HFF-Myc (cell line): ENCODE measurements at regions not wholly inside any gene's neighbourhood (a gene's known extent, or its start where the extent isn't known, plus 50 kb on each side); places are given as distances from the start of the nearest gene placed in this dataset.

Experiments used
- DNase-seq: peaks from one replicate; pipeline ENCODE4 v3.0.0-alpha.2; 2011; ENCODE audit warnings: low read depth; ENCODE audit errors: extremely low read depth
- H3K4me3 ChIP-seq: replicated peaks from 2 replicates; pipeline ENCODE4 v1.5.1; 2011; ENCODE audit warnings: low read depth, mild to moderate bottlenecking, control low read depth, low read length
- TF ChIP-seq, protein P1 (sequence below): IDR thresholded peaks from 2 replicates; pipeline ENCODE4 v1.5.1; 2012; ENCODE audit warnings: mild to moderate bottlenecking, low read depth, low read length, control low read depth; ENCODE audit errors: missing control alignments

DNA sequence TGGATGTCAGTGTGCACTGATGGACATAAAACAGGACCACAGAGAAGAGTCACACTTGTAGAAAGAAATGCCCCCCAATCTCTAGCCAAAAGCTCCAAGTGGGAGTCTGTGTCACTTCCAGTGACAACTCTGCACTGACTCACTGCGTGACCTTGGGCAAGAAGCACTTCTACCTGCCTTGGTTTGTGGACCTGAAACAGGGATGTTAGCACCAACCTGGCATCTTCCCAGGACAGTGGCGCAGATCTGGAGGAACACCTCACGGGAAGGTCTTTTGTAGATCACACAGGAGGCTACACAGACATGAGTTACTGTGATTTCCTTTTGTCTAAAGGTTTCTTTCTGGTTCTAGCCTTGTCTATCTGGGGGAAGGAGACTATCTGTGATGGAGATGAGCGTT lies 80.5 kb upstream of the DHRSX start:
- TF ChIP-seq, protein P1, sequence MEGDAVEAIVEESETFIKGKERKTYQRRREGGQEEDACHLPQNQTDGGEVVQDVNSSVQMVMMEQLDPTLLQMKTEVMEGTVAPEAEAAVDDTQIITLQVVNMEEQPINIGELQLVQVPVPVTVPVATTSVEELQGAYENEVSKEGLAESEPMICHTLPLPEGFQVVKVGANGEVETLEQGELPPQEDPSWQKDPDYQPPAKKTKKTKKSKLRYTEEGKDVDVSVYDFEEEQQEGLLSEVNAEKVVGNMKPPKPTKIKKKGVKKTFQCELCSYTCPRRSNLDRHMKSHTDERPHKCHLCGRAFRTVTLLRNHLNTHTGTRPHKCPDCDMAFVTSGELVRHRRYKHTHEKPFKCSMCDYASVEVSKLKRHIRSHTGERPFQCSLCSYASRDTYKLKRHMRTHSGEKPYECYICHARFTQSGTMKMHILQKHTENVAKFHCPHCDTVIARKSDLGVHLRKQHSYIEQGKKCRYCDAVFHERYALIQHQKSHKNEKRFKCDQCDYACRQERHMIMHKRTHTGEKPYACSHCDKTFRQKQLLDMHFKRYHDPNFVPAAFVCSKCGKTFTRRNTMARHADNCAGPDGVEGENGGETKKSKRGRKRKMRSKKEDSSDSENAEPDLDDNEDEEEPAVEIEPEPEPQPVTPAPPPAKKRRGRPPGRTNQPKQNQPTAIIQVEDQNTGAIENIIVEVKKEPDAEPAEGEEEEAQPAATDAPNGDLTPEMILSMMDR, result no peak
- no peak overlapping the region for H3K4me3 ChIP-seq
- no peak for DNase-seq

DNA sequence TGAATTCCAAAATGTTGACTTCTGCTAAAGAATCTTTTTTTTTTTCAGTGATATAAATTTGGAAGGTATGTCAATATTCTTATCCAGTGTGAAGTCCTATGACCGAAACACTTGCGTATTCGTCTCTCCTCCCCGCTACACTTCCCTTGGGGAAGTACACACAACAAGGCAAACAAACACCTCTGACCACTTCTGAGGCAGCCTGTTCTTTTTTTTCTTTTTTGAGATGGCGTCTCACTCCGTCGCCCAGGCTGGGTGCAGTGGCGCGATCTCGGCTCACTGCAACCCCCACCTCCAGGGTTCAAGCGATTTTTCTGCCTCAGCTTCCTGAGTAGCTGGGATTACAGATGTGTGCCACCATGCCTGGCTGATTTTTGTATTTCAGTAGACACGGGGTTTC lies 78.1 kb upstream of the DHRSX start:
- no peak overlapping the region for H3K4me3 ChIP-seq
- TF ChIP-seq, protein P1, result no peak
- no peak for DNase-seq

DNA sequence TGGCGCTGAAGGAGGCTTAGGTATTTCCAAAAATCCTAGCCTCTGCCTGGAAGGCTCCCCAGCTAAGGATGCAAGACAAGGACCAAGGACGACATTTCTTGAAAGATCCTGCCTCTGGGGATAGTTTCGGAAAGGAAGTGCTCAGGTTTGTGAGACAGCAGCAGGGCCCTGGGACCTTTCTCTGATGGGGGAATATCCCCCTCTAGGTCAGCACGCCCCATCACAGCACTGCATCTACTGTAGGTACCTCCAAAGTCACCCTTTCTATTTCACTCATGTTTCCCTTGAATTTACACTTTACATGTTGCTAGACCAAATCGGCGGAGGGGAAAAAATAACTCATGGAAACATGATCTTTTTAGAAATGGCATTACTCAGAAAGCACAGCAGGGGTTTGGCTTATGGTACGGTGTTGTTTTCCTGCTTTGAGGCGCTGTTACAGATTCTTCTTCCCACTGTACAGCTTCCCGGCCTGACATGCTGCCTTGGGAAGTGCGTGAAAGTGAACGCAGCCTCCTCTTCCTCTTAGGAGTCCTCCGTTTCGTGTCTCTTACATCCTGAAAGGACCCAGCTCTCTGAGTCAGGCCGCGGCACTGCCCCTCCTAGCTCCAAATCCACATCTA lies 77.2 kb upstream of the DHRSX start:
- H3K4me3 ChIP-seq, result no peak overlapping the region
- TF ChIP-seq, protein P1, result no peak
- DNase-seq, result no peak

DNA sequence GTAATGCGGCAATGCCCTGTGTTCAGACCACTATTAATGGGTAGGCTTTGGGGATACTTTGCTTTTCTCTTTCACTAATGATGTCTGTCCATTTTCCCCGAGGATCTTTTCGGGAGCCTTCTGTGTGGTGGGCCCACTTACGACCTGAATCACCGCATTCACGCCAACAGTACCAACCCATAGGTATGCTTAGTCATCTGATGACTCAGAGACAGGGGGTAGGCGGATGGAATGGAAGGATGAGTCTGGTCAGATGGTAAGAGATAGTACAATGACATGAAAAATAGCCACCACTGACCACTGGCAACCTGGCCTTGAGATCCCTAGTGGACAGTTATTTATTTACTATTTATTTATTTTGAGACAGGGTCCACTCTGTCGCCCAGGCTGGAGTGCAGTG lies 76.0 kb upstream of the DHRSX start:
- DNase-seq, result no peak
- no peak overlapping the region for H3K4me3 ChIP-seq
- TF ChIP-seq, protein P1, result no peak

DNA sequence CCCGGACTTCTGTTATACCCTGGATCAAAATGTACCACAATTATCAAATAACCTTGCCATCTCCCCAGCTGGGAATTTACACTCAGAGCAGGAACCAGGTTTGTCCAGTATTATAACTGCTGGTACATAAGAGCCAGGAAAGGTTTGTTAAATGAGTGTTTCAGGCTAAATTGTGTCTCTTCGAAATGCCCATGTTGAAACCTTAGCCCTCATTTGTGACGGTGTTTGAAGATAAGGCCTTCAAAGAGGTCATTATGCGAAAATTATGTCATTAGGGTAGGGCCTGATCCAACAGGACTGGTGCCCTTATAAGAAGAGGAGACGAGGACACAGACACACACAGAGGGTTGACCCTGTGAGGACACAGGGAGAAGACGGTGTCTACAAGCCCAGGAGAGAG lies 73.5 kb upstream of the DHRSX start:
- TF ChIP-seq, protein P1, result no peak
- no peak for DNase-seq
- no peak overlapping the region for H3K4me3 ChIP-seq

DNA sequence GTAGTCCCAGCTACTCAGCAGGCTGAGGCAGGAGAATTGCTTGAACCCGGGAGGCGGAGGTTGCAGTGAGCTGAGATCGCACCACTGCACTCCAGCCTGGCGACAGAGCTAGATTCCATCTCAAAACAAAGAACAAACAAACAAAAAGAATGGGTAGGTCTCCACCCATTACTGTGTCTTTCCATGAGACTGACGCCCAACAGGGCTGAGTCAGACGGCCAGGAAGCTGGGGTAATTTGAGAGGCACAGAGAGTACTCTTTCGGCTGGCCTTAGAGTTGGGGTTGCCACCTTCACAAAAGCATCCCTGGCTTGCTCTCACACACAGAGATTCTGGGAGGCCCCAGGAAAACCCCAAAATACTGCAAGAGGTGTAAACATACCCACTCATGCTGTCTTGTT lies 72.0 kb upstream of the DHRSX start:
- TF ChIP-seq, protein P1, result no peak
- DNase-seq, result no peak
- no peak overlapping the region for H3K4me3 ChIP-seq

DNA sequence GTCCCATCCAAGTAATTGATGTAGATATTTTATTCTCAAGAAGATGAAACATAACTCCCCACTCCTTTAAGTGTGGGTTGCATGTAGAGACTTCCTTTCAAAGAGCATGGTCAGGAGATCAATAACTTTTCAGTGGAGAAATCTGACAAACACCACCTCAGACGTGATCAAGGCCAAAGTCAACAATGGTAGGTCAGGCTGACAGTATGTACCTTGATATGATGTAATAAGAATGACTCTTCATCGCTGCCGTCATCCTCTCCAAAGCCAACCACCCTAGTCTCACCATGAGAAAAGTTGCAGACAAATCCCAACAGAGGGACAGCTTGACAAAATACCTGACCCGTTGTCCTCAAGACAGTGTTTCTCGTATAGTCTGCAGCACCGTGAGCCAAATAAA lies 67.3 kb upstream of the DHRSX start:
- DNase-seq, result no peak
- no peak overlapping the region for H3K4me3 ChIP-seq
- TF ChIP-seq, protein P1, result no peak
